ENCODE measurements at regions not wholly inside any gene's neighbourhood (a gene's known extent, or its start where the extent isn't known, plus 50 kb on each side); places are given as distances from the start of the nearest gene placed in this dataset.

- Mint-ChIP-seq H3K27ac (no peak overlapping the region), H3K36me3 (no peaks in the 10 kb centered on the region), H3K9me3 (no peaks in the 10 kb centered on the region), H3K4me3 (no peak overlapping the region), H3K27me3 (peaks cover 59 to 71% of the 10 kb centered on the region in 2 donors), H3K4me1 (peaks cover 0 to 3% of the 10 kb centered on the region in 2 donors)
- peak; percentile 46 to 69 for ATAC-seq (replicated peaks)
- DNase-seq: no peak
These were observed 124.3 kb downstream of the TRIM29 start for GRCh38 chr11:120013325-120014250.

GRCh38 chr11:120012245-120012644 is 125.7 kb downstream of the TRIM29 start:
- Mint-ChIP-seq H3K9me3 (no peaks in the 10 kb centered on the region), H3K4me3 (no peak overlapping the region), H3K27ac (no peak overlapping the region), H3K4me1 (peaks cover 0 to 3% of the 10 kb centered on the region in 2 donors), H3K27me3 (peaks cover 55 to 67% of the 10 kb centered on the region in 2 donors), H3K36me3 (no peaks in the 10 kb centered on the region)
- ATAC-seq (replicated peaks) (no peak), DNase-seq (no peak)

- H3K27ac Mint-ChIP-seq: no peak overlapping the region
- H3K36me3 Mint-ChIP-seq: no peaks in the 10 kb centered on the region
- no peak for ATAC-seq (replicated peaks)
- no peaks in the 10 kb centered on the region for H3K9me3 Mint-ChIP-seq
- no peak for DNase-seq
- peaks cover 53 to 65% of the 10 kb centered on the region in 2 donors for H3K27me3 Mint-ChIP-seq
- H3K4me3 Mint-ChIP-seq: no peak overlapping the region
- H3K4me1 Mint-ChIP-seq: peaks cover 0 to 3% of the 10 kb centered on the region in 2 donors
These were observed 126.1 kb downstream of the TRIM29 start for GRCh38 chr11:120011836-120012235.

GRCh38 chr11:120010775-120011174 is 127.1 kb downstream of the TRIM29 start:
- DNase-seq (no peak), ATAC-seq (replicated peaks) (no peak)
- Mint-ChIP-seq H3K36me3 (no peaks in the 10 kb centered on the region), H3K27ac (no peak overlapping the region), H3K9me3 (no peaks in the 10 kb centered on the region), H3K4me1 (peaks cover 0 to 3% of the 10 kb centered on the region in 2 donors), H3K4me3 (no peak overlapping the region), H3K27me3 (peaks cover 44 to 55% of the 10 kb centered on the region in 2 donors)

GRCh38 chr11:120009938-120010337 is 128.0 kb downstream of the TRIM29 start:
- Mint-ChIP-seq H3K36me3 (no peaks in the 10 kb centered on the region), H3K9me3 (no peaks in the 10 kb centered on the region), H3K27me3 (peaks cover 37 to 48% of the 10 kb centered on the region in 2 donors), H3K27ac (no peak overlapping the region), H3K4me1 (peaks cover 0 to 3% of the 10 kb centered on the region in 2 donors), H3K4me3 (no peak overlapping the region)
- DNase-seq (no peak), ATAC-seq (replicated peaks) (no peak)

- H3K4me3 Mint-ChIP-seq: no peak overlapping the region
- H3K4me1 Mint-ChIP-seq: no peaks in the 10 kb centered on the region
- H3K27me3 Mint-ChIP-seq: peaks cover 36 to 44% of the 10 kb centered on the region in 2 donors
- no peaks in the 10 kb centered on the region for H3K9me3 Mint-ChIP-seq
- DNase-seq (no peak), ATAC-seq (replicated peaks) (no peak)
- H3K27ac Mint-ChIP-seq: no peak overlapping the region
- no peaks in the 10 kb centered on the region for H3K36me3 Mint-ChIP-seq
These were observed 130.8 kb downstream of the TRIM29 start for GRCh38 chr11:120007144-120007543.

GRCh38 chr11:120004723-120005122 is 133.2 kb downstream of the TRIM29 start:
- Mint-ChIP-seq H3K9me3 (peaks cover 0 to 2% of the 10 kb centered on the region in 2 donors), H3K27me3 (peaks cover 31 to 33% of the 10 kb centered on the region in 2 donors), H3K4me3 (no peak overlapping the region), H3K27ac (no peak overlapping the region), H3K36me3 (no peaks in the 10 kb centered on the region), H3K4me1 (no peaks in the 10 kb centered on the region)
- ATAC-seq (replicated peaks): no peak
- DNase-seq: no peak

GRCh38 chr11:120001178-120002090 is 136.5 kb downstream of the TRIM29 start:
- peaks cover 0 to 2% of the 10 kb centered on the region in 2 donors for H3K9me3 Mint-ChIP-seq

GRCh38 chr11:119999220-119999619 is 138.7 kb downstream of the TRIM29 start:
- DNase-seq (no peak), ATAC-seq (replicated peaks) (no peak)
- Mint-ChIP-seq H3K4me3 (no peak overlapping the region), H3K27ac (no peak overlapping the region), H3K9me3 (peaks cover 0 to 2% of the 10 kb centered on the region in 2 donors), H3K36me3 (no peaks in the 10 kb centered on the region), H3K27me3 (peaks cover 23 to 28% of the 10 kb centered on the region in 2 donors), H3K4me1 (no peaks in the 10 kb centered on the region)

More at GRCh38 chr11:120001178-120002090, 136.5 kb downstream of the TRIM29 start:
- Mint-ChIP-seq H3K4me1 (no peaks in the 10 kb centered on the region), H3K27me3 (peaks cover 23% of the 10 kb centered on the region in 2 donors), H3K36me3 (no peaks in the 10 kb centered on the region), H3K27ac (no peak overlapping the region), H3K4me3 (no peak overlapping the region)
- ATAC-seq (replicated peaks) (no peak), DNase-seq (no peak)

- H3K4me3 Mint-ChIP-seq: no peak overlapping the region
These were observed 141.4 kb downstream of the TRIM29 start for GRCh38 chr11:119996556-119996955.

GRCh38 chr11:119995730-119996491 is 142.0 kb downstream of the TRIM29 start:
- Mint-ChIP-seq H3K4me3 (no peak overlapping the region), H3K4me1 (no peaks in the 10 kb centered on the region), H3K27ac (no peak overlapping the region), H3K27me3 (peaks cover 21 to 25% of the 10 kb centered on the region in 2 donors), H3K9me3 (peaks cover 0 to 2% of the 10 kb centered on the region in 2 donors), H3K36me3 (no peaks in the 10 kb centered on the region)
- no peak for DNase-seq
- ATAC-seq (replicated peaks): no peak

More at GRCh38 chr11:119996556-119996955, 141.4 kb downstream of the TRIM29 start:
- Mint-ChIP-seq H3K4me1 (no peaks in the 10 kb centered on the region), H3K27me3 (peaks cover 21 to 26% of the 10 kb centered on the region in 2 donors), H3K9me3 (peaks cover 0 to 2% of the 10 kb centered on the region in 2 donors), H3K36me3 (no peaks in the 10 kb centered on the region), H3K27ac (no peak overlapping the region)
- no peak for ATAC-seq (replicated peaks)
- no peak for DNase-seq

- Mint-ChIP-seq H3K27me3 (peaks cover 13 to 27% of the 10 kb centered on the region in 2 donors), H3K36me3 (no peaks in the 10 kb centered on the region), H3K4me3 (no peak overlapping the region), H3K27ac (no peak overlapping the region), H3K4me1 (no peaks in the 10 kb centered on the region), H3K9me3 (no peaks in the 10 kb centered on the region)
- ATAC-seq (replicated peaks): no peak
- no peak for DNase-seq
These were observed 144.2 kb downstream of the TRIM29 start for GRCh38 chr11:119993722-119994121.

- Mint-ChIP-seq H3K9me3 (no peaks in the 10 kb centered on the region), H3K27me3 (peaks cover 18 to 27% of the 10 kb centered on the region in 2 donors), H3K36me3 (no peaks in the 10 kb centered on the region), H3K4me3 (no peak overlapping the region), H3K4me1 (no peaks in the 10 kb centered on the region), H3K27ac (no peak overlapping the region)
- ATAC-seq (replicated peaks) (no peak), DNase-seq (no peak)
These were observed 145.5 kb downstream of the TRIM29 start for GRCh38 chr11:119992171-119993051.
